Sigmoid colon (tissue), 6 donors: ENCODE measurements at regions not wholly inside any gene's neighbourhood (a gene's known extent, or its start where the extent isn't known, plus 50 kb on each side); places are given as distances from the start of the nearest gene placed in this dataset.

Source experiments
- DNase-seq: peaks from one replicate; pipeline ENCODE4 v3.0.0-alpha.2; 2019
- H3K27ac ChIP-seq, 4 donors: fragments of 200-600 bp; sonication (generic); one replicate each; pipeline ENCODE4 v1.5.1; 2016 to 2019; ENCODE audit warnings: mild to moderate bottlenecking in 1 of 4
- H3K27me3 ChIP-seq, 3 donors: fragments of 200-600 bp; sonication (generic); one replicate each; pipeline ENCODE4 v1.5.1; 2019; ENCODE audit warnings: mild to moderate bottlenecking in 1 of 3
- H3K36me3 ChIP-seq, 4 donors: fragments of 200-600 bp; sonication (generic); one replicate each; pipeline ENCODE4 v1.5.1; 2016 to 2019
- H3K4me1 ChIP-seq, 4 donors: fragments of 200-600 bp; sonication (generic); one replicate each; pipeline ENCODE4 v1.5.1; 2017 to 2019
- H3K4me3 ChIP-seq, 4 donors: fragments of 200-600 bp; sonication (generic); one replicate each; pipeline ENCODE4 v1.5.1; 2017 to 2019; ENCODE audit warnings: mild to moderate bottlenecking in 2 of 4, moderate library complexity in 1 of 4
- H3K9me3 ChIP-seq, 4 donors: fragments of 200-600 bp in 3 of 4; sonication (generic) in 3 of 4; one replicate each; pipeline versions ENCODE4 v1.5.1 to v1.6.1; 2013 to 2019
- CTCF ChIP-seq, 4 experiments: fragments of 450-650 bp in 3 of 4; fragments of 200-600 bp in 1 of 4; IDR thresholded peaks; one replicate each; pipeline ENCODE4 v1.5.1; 2016 to 2019; ENCODE audit warnings: antibody characterized with exemption in 4 of 4, mild to moderate bottlenecking in 3 of 4, moderate library complexity in 2 of 4
- EP300 ChIP-seq, 4 donors: sonication (generic); formaldehyde crosslinking; IDR thresholded peaks; one replicate each; pipeline ENCODE4 v1.6.1; 2017; ENCODE audit warnings: antibody characterized with exemption in 4 of 4
- POLR2A ChIP-seq, 2 donors: fragments of 450-650 bp; IDR thresholded peaks; one replicate each; pipeline ENCODE4 v1.6.1; 2016; ENCODE audit warnings: antibody characterized with exemption in 2 of 2, mild to moderate bottlenecking in 2 of 2, moderate library complexity in 2 of 2
- POLR2AphosphoS5 ChIP-seq, 4 donors: sonication (generic); formaldehyde crosslinking; IDR thresholded peaks; one replicate each; pipeline ENCODE4 v1.6.1; 2017; ENCODE audit warnings: antibody characterized with exemption in 4 of 4
- WGBS, 2 donors: extraction: QIAGEN DNeasy Blood & Tissue Kit; methylation state at CpG; one replicate each; pipeline ENCODE4 v1.1.7; 2013; 5-methylcytosine and 5-hydroxymethylcytosine counted together
- intact Hi-C: fragments of 100-400 bp; cut with DNase I; formaldehyde crosslinking; loops from one replicate; pipeline ENCODE4 v1.15.1; 2023
- donor health status: healthy with polysubstance abuse.
- donor health status: healthy.

DNA sequence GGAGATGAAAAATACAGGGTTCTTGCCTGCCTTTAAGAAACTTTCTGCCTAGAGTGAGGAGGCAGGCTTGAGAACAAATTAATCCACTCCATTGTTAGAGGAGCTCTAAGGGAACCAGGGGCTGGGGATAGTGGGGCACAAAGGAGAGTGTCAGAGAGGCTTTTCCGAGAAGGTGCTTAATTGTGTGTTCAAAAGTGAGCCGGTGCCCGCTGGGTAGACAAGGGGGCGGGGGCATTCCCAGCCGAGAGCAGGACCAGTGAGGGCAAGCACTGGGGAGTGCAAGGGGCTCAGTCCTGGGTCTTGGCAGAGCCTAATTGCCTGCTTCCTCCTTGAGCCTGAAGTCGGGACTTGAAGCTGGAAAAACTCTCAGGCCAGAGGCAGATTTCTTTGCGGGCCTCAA lies 377.4 kb downstream of the ETNK1 start:
- DNase-seq = no peak
- H3K27ac ChIP-seq = no peak overlapping the region
- no peaks in the 10 kb centered on the region for H3K27me3 ChIP-seq
- H3K4me3 ChIP-seq = no peak overlapping the region
- intact Hi-C loops = no loop called here
- no peak for TF ChIP-seq POLR2A (IDR thresholded peaks at IDR 0.05)
- TF ChIP-seq POLR2AphosphoS5 (IDR thresholded peaks at IDR 0.05) = no peak
- no peak for TF ChIP-seq CTCF (IDR thresholded peaks at IDR 0.05)
- no peak for TF ChIP-seq EP300 (IDR thresholded peaks at IDR 0.05)
- 76 to 78% methylated on average over 7 of the region's 7 CpGs for WGBS, 2 donors
- H3K4me1 ChIP-seq = no peaks in the 10 kb centered on the region
- H3K9me3 ChIP-seq = peaks cover 0 to 1% (median 0%) of the 10 kb centered on the region in 4 donors
- H3K36me3 ChIP-seq = no peaks in the 10 kb centered on the region

DNA sequence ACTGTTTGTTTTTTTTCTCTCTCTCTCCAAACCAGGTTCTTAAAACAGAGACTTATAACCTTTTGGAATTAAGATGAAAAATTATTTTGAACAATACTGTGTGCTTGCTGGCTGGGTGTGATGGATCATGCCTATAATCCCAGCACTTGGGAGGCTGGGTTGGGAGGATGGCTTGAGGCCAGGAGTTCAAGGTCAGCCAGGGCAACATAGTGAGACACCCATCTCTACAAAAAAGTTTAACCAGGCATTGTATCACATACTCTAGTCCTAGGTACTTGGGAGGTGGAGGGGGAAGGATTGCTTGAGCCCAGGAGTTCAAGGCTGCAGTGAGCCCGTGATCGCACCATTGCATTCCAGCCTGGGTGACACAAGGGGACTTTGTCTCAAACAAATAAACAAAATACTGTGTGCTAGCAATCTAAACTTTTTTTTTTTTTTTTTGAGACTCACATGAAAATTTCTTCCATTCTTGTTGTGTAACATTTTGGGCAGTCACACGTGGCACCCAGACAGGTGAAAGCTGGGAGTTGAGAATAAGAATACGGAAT lies 379.6 kb downstream of the ETNK1 start:
- Histone ChIP-seq H3K4me3 (no peak overlapping the region), H3K27ac (no peak overlapping the region), H3K9me3 (no peaks in the 10 kb centered on the region), H3K27me3 (no peaks in the 10 kb centered on the region), H3K4me1 (peaks cover 0 to 13% (median 8%) of the 10 kb centered on the region in 4 donors), H3K36me3 (no peaks in the 10 kb centered on the region)
- 88 to 91% methylated on average over 4 of the region's 4 CpGs for WGBS, 2 donors
- intact Hi-C loops = no loop called here
- TF ChIP-seq EP300 (IDR thresholded peaks at IDR 0.05) (no peak), POLR2AphosphoS5 (IDR thresholded peaks at IDR 0.05) (no peak), CTCF (IDR thresholded peaks at IDR 0.05) (no peak), POLR2A (IDR thresholded peaks at IDR 0.05) (no peak)
- DNase-seq = no peak

DNA sequence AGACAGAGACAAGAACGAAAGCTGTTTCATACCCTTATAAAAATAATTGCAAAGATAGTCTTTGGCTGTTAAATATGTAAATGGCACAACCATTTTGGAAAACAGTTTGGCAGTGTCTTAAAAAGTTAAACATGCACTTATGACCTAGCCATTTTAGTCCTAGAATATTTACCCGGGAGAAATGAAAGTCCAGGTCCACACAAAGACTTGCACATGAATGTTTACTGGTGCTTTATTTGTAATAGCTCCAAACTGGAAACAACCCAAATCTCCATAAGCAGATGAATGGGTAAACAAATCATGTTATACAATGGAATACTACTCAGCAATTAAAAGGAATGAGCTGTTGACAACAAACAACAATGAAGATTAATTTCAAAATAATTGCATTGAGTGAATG lies 380.4 kb downstream of the ETNK1 start:
- DNase-seq = no peak
- Histone ChIP-seq H3K27ac (no peak overlapping the region), H3K36me3 (no peaks in the 10 kb centered on the region), H3K27me3 (no peaks in the 10 kb centered on the region), H3K4me1 (peaks cover 0 to 13% (median 8%) of the 10 kb centered on the region in 4 donors), H3K9me3 (no peaks in the 10 kb centered on the region), H3K4me3 (no peak overlapping the region)
- intact Hi-C loops = no loop called here
- no peak for TF ChIP-seq POLR2A (IDR thresholded peaks at IDR 0.05)
- no peak for TF ChIP-seq CTCF (IDR thresholded peaks at IDR 0.05)
- TF ChIP-seq EP300 (IDR thresholded peaks at IDR 0.05) = no peak
- no peak for TF ChIP-seq POLR2AphosphoS5 (IDR thresholded peaks at IDR 0.05)
- WGBS, 2 donors = 45 to 65% methylated on average over 2 of the region's 2 CpGs

DNA sequence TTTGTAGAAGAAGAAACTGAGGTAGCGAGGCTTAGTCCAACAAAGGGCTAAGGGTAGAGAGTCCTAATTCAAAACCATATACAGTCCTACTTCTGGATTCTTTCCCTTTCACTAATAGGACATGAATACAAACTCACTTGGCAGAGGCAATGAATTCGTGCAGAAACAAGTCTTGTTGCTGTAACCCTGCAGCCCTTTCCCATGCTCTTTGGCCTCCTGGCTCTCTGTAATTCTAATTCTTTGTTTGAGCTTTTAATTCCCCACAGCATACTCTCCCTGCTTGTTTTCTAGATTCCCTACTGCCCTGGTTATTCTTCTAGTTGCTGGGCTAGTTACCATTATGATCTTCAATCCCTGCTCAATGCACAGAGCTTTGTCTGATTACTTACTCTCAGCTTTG lies 381.4 kb downstream of the ETNK1 start:
- no peak for DNase-seq

More for the DNA sequence above, 381.4 kb downstream of the ETNK1 start:
- peaks cover 0 to 13% (median 8%) of the 10 kb centered on the region in 4 donors for H3K4me1 ChIP-seq
- TF ChIP-seq CTCF (IDR thresholded peaks at IDR 0.05) (no peak), POLR2A (IDR thresholded peaks at IDR 0.05) (no peak), EP300 (IDR thresholded peaks at IDR 0.05) (no peak), POLR2AphosphoS5 (IDR thresholded peaks at IDR 0.05) (no peak)
- H3K27ac ChIP-seq = no peak overlapping the region
- 54 to 68% methylated on average over 2 of the region's 2 CpGs for WGBS, 2 donors
- H3K27me3 ChIP-seq = no peaks in the 10 kb centered on the region
- H3K9me3 ChIP-seq = no peaks in the 10 kb centered on the region
- H3K4me3 ChIP-seq = no peak overlapping the region
- intact Hi-C loops = no loop called here
- no peaks in the 10 kb centered on the region for H3K36me3 ChIP-seq
